Endothelial cell (in vitro differentiated cells): ENCODE measurements at regions not wholly inside any gene's neighbourhood (a gene's known extent, or its start where the extent isn't known, plus 50 kb on each side); places are given as distances from the start of the nearest gene placed in this dataset.
A peak's percentile ranks its signal among the peaks of the same experiment; 100 is the strongest.

Source experiments
- DNase-seq: peaks from one replicate; pipeline ENCODE4 v3.0.0; 2021; ENCODE audit warnings: low spot score
- H3K27ac Mint-ChIP-seq: one replicate; pipeline ENCODE4 v1.8.0; 2021; ENCODE audit warnings: mixed read lengths, inconsistent platforms; ENCODE audit not compliant: unreplicated experiment
- H3K27me3 Mint-ChIP-seq: one replicate; pipeline ENCODE4 v1.8.0; 2021; ENCODE audit warnings: mild to moderate bottlenecking, moderate library complexity, mixed read lengths, inconsistent platforms; ENCODE audit not compliant: unreplicated experiment
- H3K36me3 Mint-ChIP-seq: one replicate; pipeline ENCODE4 v1.8.0; 2021; ENCODE audit warnings: mild to moderate bottlenecking, low read depth, mixed read lengths, inconsistent platforms; ENCODE audit not compliant: unreplicated experiment
- H3K4me1 Mint-ChIP-seq: one replicate; pipeline ENCODE4 v1.8.0; 2021; ENCODE audit warnings: mild to moderate bottlenecking, mixed read lengths, inconsistent platforms; ENCODE audit not compliant: unreplicated experiment
- H3K4me3 Mint-ChIP-seq: one replicate; pipeline ENCODE4 v1.8.0; 2021; ENCODE audit warnings: mild to moderate bottlenecking, mixed read lengths, inconsistent platforms; ENCODE audit not compliant: unreplicated experiment
- H3K9me3 Mint-ChIP-seq: one replicate; pipeline ENCODE4 v1.8.0; 2021; ENCODE audit warnings: mixed read lengths, inconsistent platforms; ENCODE audit not compliant: unreplicated experiment
- CTCF ChIP-seq: fragments of 200-600 bp; sonication (generic); IDR thresholded peaks from one replicate; pipeline ENCODE4 v1.5.0; 2021; ENCODE audit warnings: antibody characterized with exemption; ENCODE audit not compliant: unreplicated experiment

DNA sequence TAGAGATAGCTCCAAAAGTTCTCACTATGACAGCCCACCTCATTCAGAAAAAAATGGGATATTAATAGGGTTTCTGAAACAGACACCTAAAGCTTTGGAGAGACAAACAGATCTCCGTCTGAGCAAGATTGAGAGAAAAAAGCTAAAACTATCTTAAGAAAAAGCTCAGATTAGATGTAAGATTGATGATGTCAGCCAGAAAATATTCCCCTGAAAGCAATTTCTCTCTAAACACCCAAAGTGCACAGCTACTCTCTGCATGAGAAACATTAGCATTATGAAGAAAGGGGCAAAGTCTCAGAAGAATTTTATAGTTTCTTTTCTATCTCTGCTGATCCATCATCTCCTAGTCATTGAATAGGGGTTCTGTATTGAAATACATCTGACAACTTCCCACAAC is 148.9 kb downstream of the ZNF737 start:
- peaks cover 21% of the 10 kb centered on the region for H3K36me3 Mint-ChIP-seq
- no peak overlapping the region for H3K4me3 Mint-ChIP-seq
- no peaks in the 10 kb centered on the region for H3K27me3 Mint-ChIP-seq
- H3K27ac Mint-ChIP-seq = no peak overlapping the region
- no peak for DNase-seq
- TF ChIP-seq CTCF = no peak
- H3K9me3 Mint-ChIP-seq = no peaks in the 10 kb centered on the region
- H3K4me1 Mint-ChIP-seq = peaks cover 8% of the 10 kb centered on the region

- TF ChIP-seq CTCF = no peak
- Mint-ChIP-seq H3K4me3 (no peak overlapping the region), H3K4me1 (no peaks in the 10 kb centered on the region), H3K9me3 (no peaks in the 10 kb centered on the region), H3K36me3 (peaks cover 21% of the 10 kb centered on the region), H3K27ac (no peak overlapping the region), H3K27me3 (peaks cover 2% of the 10 kb centered on the region)
- no peak for DNase-seq
Measured at GRCh38 chr19:20414120-20414519, 151.5 kb downstream of the ZNF737 start.

GRCh38 chr19:20413705-20414104 is 151.9 kb downstream of the ZNF737 start:
- no peak for DNase-seq
- H3K9me3 Mint-ChIP-seq = no peaks in the 10 kb centered on the region
- TF ChIP-seq CTCF = no peak
- H3K36me3 Mint-ChIP-seq = peaks cover 21% of the 10 kb centered on the region
- H3K27ac Mint-ChIP-seq = no peak overlapping the region
- H3K4me3 Mint-ChIP-seq = no peak overlapping the region
- H3K27me3 Mint-ChIP-seq = peaks cover 2% of the 10 kb centered on the region
- no peaks in the 10 kb centered on the region for H3K4me1 Mint-ChIP-seq

- no peak overlapping the region for H3K4me3 Mint-ChIP-seq
- TF ChIP-seq CTCF = no peak
- no peaks in the 10 kb centered on the region for H3K9me3 Mint-ChIP-seq
- H3K4me1 Mint-ChIP-seq = no peaks in the 10 kb centered on the region
- no peak for DNase-seq
- peaks cover 21% of the 10 kb centered on the region for H3K36me3 Mint-ChIP-seq
- peaks cover 2% of the 10 kb centered on the region for H3K27me3 Mint-ChIP-seq
- H3K27ac Mint-ChIP-seq = no peak overlapping the region
Measured at GRCh38 chr19:20412846-20413245, 152.7 kb downstream of the ZNF737 start.

GRCh38 chr19:20397292-20397691 is 168.3 kb downstream of the ZNF737 start:
- Mint-ChIP-seq H3K27ac (no peak overlapping the region), H3K4me3 (peak overlapping the region; percentile 78), H3K36me3 (peaks cover 43% of the 10 kb centered on the region), H3K9me3 (peaks cover 20% of the 10 kb centered on the region), H3K4me1 (no peaks in the 10 kb centered on the region), H3K27me3 (no peaks in the 10 kb centered on the region)
- TF ChIP-seq CTCF = no peak
- no peak for DNase-seq
